Esophagus muscularis mucosa (tissue), 4 donors: ENCODE measurements at regions not wholly inside any gene's neighbourhood (a gene's known extent, or its start where the extent isn't known, plus 50 kb on each side); places are given as distances from the start of the nearest gene placed in this dataset.

ENCODE experiments used
- DNase-seq: peaks from one replicate; pipeline ENCODE4 v3.0.0-alpha.2; 2017; ENCODE audit errors: extremely low spot score
- H3K27ac ChIP-seq, 4 donors: fragments of 200-600 bp; sonication (generic); replicated peaks in 1 of 4; 1 replicate in 3 of 4; 2 replicates in 1 of 4; pipeline ENCODE4 v1.5.1; 2016 to 2019; ENCODE audit warnings: mild to moderate bottlenecking in 1 of 4
- H3K27me3 ChIP-seq, 4 donors: fragments of 200-600 bp; sonication (generic); one replicate each; pipeline versions ENCODE4 v1.5.1 to v1.6.0; 2016 to 2019
- H3K36me3 ChIP-seq, 4 donors: fragments of 200-600 bp; sonication (generic); one replicate each; pipeline ENCODE4 v1.5.1; 2016 to 2019
- H3K4me1 ChIP-seq, 4 donors: fragments of 200-600 bp; sonication (generic); one replicate each; pipeline ENCODE4 v1.5.1; 2016 to 2019
- H3K4me3 ChIP-seq, 4 donors: fragments of 200-600 bp; sonication (generic); 1 replicate in 2 of 4; 2 replicates in 2 of 4; pipeline ENCODE4 v1.5.1; 2016 to 2019; ENCODE audit warnings: mild to moderate bottlenecking in 4 of 4, moderate library complexity in 1 of 4
- H3K9me3 ChIP-seq, 4 donors: fragments of 200-600 bp; sonication (generic); 1 replicate in 3 of 4; 2 replicates in 1 of 4; pipeline ENCODE4 v1.5.1; 2016 to 2019
- CTCF ChIP-seq, 3 experiments: fragments of 200-600 bp in 2 of 3; fragments of 450-650 bp in 1 of 3; sonication (generic) in 2 of 3; IDR thresholded peaks; one replicate each; pipeline ENCODE4 v1.5.1; 2017 to 2019; ENCODE audit warnings: antibody characterized with exemption in 3 of 3, mild to moderate bottlenecking in 2 of 3, moderate library complexity in 1 of 3
- EP300 ChIP-seq: sonication (generic); formaldehyde crosslinking; IDR thresholded peaks from one replicate; pipeline ENCODE4 v1.6.1; 2017; ENCODE audit warnings: antibody characterized with exemption
- POLR2A ChIP-seq: fragments of 450-650 bp; IDR thresholded peaks from one replicate; pipeline ENCODE4 v1.6.1; 2017; ENCODE audit warnings: antibody characterized with exemption, moderate library complexity, mild to moderate bottlenecking, low read depth
- POLR2AphosphoS5 ChIP-seq, 2 donors: sonication (generic); formaldehyde crosslinking; IDR thresholded peaks; one replicate each; pipeline ENCODE4 v1.6.1; 2017; ENCODE audit warnings: antibody characterized with exemption in 2 of 2
- WGBS: methylation state at CpG from one replicate; pipeline ENCODE4 v1.1.5; 2018; 5-methylcytosine and 5-hydroxymethylcytosine counted together
- intact Hi-C: fragments of 100-400 bp; cut with DNase I; formaldehyde crosslinking; loops from one replicate; pipeline ENCODE4 v1.15.1; 2023

DNA sequence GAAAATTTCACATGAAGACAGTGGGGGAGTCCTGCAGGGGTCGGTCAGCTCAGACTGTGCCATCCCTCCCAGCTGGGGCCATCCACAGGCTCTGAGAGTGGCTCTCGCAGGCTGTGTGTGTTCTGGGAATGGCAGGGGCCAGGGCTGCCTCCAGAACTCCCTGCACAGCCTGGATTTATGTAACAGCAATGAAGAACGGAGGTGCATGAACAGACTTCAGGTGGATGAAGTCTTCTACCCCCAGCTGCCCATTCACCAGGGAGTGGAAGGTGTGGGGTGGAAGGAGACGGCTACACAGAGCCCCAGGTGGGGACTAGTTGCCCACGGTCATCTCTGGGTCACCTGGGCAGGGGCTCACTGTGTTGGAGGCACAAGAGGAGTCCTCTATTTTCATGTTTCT is 56.1 kb upstream of the HDAC4 start:
- Histone ChIP-seq H3K27me3 (peaks cover 0 to 9% (median 0%) of the 10 kb centered on the region in 4 donors), H3K4me3 (no peak overlapping the region), H3K9me3 (peaks cover 0 to 7% (median 4%) of the 10 kb centered on the region in 4 donors), H3K36me3 (no peaks in the 10 kb centered on the region), H3K4me1 (no peaks in the 10 kb centered on the region), H3K27ac (no peak overlapping the region)
- TF ChIP-seq POLR2A = no peak
- TF ChIP-seq EP300 = no peak
- no peak for TF ChIP-seq POLR2AphosphoS5 (IDR thresholded peaks at IDR 0.05)
- WGBS = 87% methylated on average over 5 of the region's 5 CpGs
- intact Hi-C loops = no loop called here
- DNase-seq = peak; percentile 79

- Histone ChIP-seq H3K4me1 (no peaks in the 10 kb centered on the region), H3K36me3 (no peaks in the 10 kb centered on the region), H3K4me3 (no peak overlapping the region), H3K27ac (no peak overlapping the region), H3K9me3 (peaks cover 0 to 8% (median 7%) of the 10 kb centered on the region in 4 donors), H3K27me3 (peaks cover 0 to 9% (median 0%) of the 10 kb centered on the region in 4 donors)
- peak; percentile 77 for DNase-seq
- 90% methylated on average over 10 of the region's 17 CpGs for WGBS
- intact Hi-C loops = no loop called here
- TF ChIP-seq EP300 (no peak), POLR2AphosphoS5 (IDR thresholded peaks at IDR 0.05) (no peak), CTCF (IDR thresholded peaks at IDR 0.05) (no peak), POLR2A (no peak)
Observed at GRCh38 chr2:239455436-239456203, 54.8 kb upstream of the HDAC4 start.

DNA sequence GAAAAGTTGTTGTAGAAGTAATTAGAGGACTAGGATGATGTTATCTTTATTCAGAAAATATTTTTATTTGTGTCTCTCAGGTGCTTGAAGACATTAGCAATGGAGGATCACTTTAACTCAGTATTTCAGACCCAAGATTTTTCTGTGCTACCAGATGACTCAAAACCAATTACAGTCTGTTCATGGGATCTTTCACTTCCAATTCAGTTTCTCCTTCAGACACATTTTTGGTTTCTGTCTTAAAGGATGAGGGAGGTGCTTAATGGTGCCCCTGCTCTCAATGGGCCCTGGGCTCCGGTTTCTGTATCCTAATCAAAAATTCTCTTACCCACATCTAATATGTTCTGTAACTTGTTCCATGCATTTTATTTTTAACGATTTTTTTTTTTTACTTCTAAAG is 53.7 kb upstream of the HDAC4 start:
- intact Hi-C loops = no loop called here
- H3K27ac ChIP-seq = no peak overlapping the region
- no peaks in the 10 kb centered on the region for H3K36me3 ChIP-seq
- H3K4me3 ChIP-seq = no peak overlapping the region
- TF ChIP-seq POLR2AphosphoS5 (IDR thresholded peaks at IDR 0.05) = no peak
- no peak for TF ChIP-seq EP300
- TF ChIP-seq POLR2A = no peak
- H3K4me1 ChIP-seq = no peaks in the 10 kb centered on the region
- WGBS = 89% methylated on average over 2 of the region's 2 CpGs
- H3K9me3 ChIP-seq = peaks cover 0 to 8% (median 7%) of the 10 kb centered on the region in 4 donors
- peaks cover 0 to 9% (median 0%) of the 10 kb centered on the region in 4 donors for H3K27me3 ChIP-seq
- no peak for DNase-seq
